KMS-11 (cell line): ENCODE measurements at regions not wholly inside any gene's neighbourhood (a gene's known extent, or its start where the extent isn't known, plus 50 kb on each side); places are given as distances from the start of the nearest gene placed in this dataset.
"Not testable (repeated sequence)": the region's sequence is repeated elsewhere in the genome, so short reads cannot be mapped to it uniquely, and the experiment has no call there.

ENCODE experiments used
- H2AFZ ChIP-seq: fragments of 200-600 bp; sonication (generic); 2 replicates; pipeline ENCODE4 v1.6.1; 2016; ENCODE audit warnings: antibody characterized with exemption, mixed run types, low read depth
- H3K27ac ChIP-seq: fragments of 200-600 bp; sonication (generic); 2 replicates; pipeline ENCODE4 v1.6.1; 2016; ENCODE audit warnings: mild to moderate bottlenecking, mixed run types
- H3K27me3 ChIP-seq: fragments of 200-600 bp; sonication (generic); 2 replicates; pipeline ENCODE4 v1.6.1; 2017; ENCODE audit warnings: mild to moderate bottlenecking, low read depth, mixed run types, moderate library complexity; ENCODE audit not compliant: insufficient read depth
- H3K36me3 ChIP-seq: fragments of 200-600 bp; sonication (generic); 2 replicates; pipeline ENCODE4 v1.6.1; 2017; ENCODE audit warnings: mild to moderate bottlenecking, mixed run types; ENCODE audit not compliant: insufficient read depth
- H3K4me1 ChIP-seq: fragments of 200-600 bp; sonication (generic); 2 replicates; pipeline ENCODE4 v1.6.1; 2016; ENCODE audit warnings: mild to moderate bottlenecking, low read depth, mixed run types; ENCODE audit not compliant: poor library complexity, severe bottlenecking
- H3K4me2 ChIP-seq: fragments of 200-600 bp; sonication (generic); 2 replicates; pipeline ENCODE4 v1.7.0; 2016; ENCODE audit warnings: mild to moderate bottlenecking, mixed run types
- H3K4me3 ChIP-seq: fragments of 200-600 bp; sonication (generic); IDR thresholded peaks from 2 replicates; pipeline ENCODE4 v1.6.1; 2017; ENCODE audit warnings: low read depth, low read length, mixed read lengths; ENCODE audit not compliant: insufficient read depth
- H3K79me2 ChIP-seq: fragments of 200-600 bp; sonication (generic); 2 replicates; pipeline ENCODE4 v1.6.1; 2016; ENCODE audit warnings: low read depth, mixed run types; ENCODE audit not compliant: insufficient read depth
- H3K9ac ChIP-seq: fragments of 200-600 bp; sonication (generic); 2 replicates; pipeline ENCODE4 v1.6.1; 2016; ENCODE audit warnings: mild to moderate bottlenecking, mixed run types
- H4K20me1 ChIP-seq: fragments of 200-600 bp; sonication (generic); 2 replicates; pipeline ENCODE4 v1.6.1; 2016; ENCODE audit warnings: mild to moderate bottlenecking, mixed run types; ENCODE audit not compliant: insufficient read depth
- TF ChIP-seq, protein P1 (sequence below): fragments of 200-600 bp; sonication (generic); conservative IDR thresholded peaks from 2 replicates; pipeline ENCODE4 v1.6.1; 2017; ENCODE audit warnings: low read depth, mild to moderate bottlenecking, antibody characterized with exemption, low read length, moderate library complexity, mixed read lengths

DNA sequence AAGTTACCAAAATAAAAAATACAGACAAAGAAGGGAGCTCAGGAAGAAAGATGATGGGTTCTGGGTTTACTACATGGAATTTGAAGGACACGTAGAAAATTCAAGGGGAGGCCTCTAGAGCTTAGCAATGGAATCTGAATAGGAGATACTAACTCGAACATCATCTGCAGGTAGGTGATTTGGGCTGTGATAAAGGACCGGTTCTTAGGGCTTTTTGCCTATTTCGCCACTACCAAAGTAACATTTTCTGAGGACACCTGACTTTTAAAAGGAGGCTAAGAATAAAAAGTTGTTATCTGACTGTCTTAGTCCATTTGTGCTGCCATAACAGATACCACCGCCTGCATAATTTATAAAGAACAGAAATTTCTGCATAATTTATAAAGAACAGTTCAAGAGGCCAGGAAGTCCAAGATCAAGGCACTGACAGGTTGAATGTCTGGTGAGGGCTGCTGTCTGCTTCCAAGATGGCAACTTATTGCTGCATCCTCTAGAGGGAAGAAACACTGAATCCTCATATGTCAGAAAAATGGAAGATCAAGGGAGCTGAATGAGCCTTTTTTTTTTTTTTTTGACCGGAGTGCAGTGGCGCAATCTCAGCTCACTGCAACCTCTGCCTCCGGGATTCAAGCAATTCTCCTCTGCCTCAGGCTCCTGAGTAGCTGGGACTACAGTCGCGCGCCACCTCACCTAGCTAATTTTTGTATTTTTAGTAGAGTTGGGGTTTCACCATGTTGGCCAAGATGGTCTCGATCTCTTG, 67.9 kb upstream of the UBE2E2 start:
- Histone ChIP-seq H3K4me2 (no peak overlapping the region), H3K4me1 (peaks cover 2% of the 10 kb centered on the region), H3K27ac (no peak overlapping the region), H4K20me1 (no peaks in the 10 kb centered on the region), H3K27me3 (no peaks in the 10 kb centered on the region), H3K36me3 (no peaks in the 10 kb centered on the region), H2AFZ (no peak overlapping the region), H3K9ac (no peak overlapping the region), H3K4me3 (no peak overlapping the region), H3K79me2 (no peaks in the 10 kb centered on the region)
- TF ChIP-seq, protein P1, sequence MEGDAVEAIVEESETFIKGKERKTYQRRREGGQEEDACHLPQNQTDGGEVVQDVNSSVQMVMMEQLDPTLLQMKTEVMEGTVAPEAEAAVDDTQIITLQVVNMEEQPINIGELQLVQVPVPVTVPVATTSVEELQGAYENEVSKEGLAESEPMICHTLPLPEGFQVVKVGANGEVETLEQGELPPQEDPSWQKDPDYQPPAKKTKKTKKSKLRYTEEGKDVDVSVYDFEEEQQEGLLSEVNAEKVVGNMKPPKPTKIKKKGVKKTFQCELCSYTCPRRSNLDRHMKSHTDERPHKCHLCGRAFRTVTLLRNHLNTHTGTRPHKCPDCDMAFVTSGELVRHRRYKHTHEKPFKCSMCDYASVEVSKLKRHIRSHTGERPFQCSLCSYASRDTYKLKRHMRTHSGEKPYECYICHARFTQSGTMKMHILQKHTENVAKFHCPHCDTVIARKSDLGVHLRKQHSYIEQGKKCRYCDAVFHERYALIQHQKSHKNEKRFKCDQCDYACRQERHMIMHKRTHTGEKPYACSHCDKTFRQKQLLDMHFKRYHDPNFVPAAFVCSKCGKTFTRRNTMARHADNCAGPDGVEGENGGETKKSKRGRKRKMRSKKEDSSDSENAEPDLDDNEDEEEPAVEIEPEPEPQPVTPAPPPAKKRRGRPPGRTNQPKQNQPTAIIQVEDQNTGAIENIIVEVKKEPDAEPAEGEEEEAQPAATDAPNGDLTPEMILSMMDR = no peak

DNA sequence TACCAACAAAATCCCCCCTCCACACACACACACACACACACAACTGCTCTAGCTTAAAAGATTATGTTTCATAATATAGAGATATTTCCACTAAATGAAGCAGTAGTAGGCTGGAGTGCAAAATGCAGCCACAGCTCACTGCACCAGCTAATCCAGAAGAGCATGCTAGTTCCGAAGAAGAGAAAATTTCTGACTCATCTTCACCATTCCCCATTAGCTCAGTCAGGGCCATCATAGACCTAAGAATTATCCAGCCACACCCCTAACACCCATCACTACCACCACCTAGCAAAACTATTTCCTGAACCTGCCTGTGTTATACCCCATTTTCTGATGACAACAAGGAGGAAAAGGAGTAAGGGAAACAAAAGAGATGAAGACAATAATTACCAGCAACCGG, 67.1 kb upstream of the UBE2E2 start:
- TF ChIP-seq, protein P1 = no peak
- Histone ChIP-seq H3K4me2 (no peak overlapping the region), H3K36me3 (no peaks in the 10 kb centered on the region), H3K9ac (no peak overlapping the region), H3K27me3 (no peaks in the 10 kb centered on the region), H3K79me2 (no peaks in the 10 kb centered on the region), H3K27ac (no peak overlapping the region), H2AFZ (no peak overlapping the region), H4K20me1 (no peaks in the 10 kb centered on the region), H3K4me3 (no peak overlapping the region), H3K4me1 (no peaks in the 10 kb centered on the region)

GRCh38 chr3:23144051-23144450, 59.1 kb upstream of the UBE2E2 start:
- not testable (repeated sequence) for H3K79me2 ChIP-seq, H3K9ac ChIP-seq, H4K20me1 ChIP-seq, H3K4me1 ChIP-seq, H3K4me3 ChIP-seq, H3K27me3 ChIP-seq, H3K4me2 ChIP-seq, H2AFZ ChIP-seq, H3K27ac ChIP-seq, H3K36me3 ChIP-seq

DNA sequence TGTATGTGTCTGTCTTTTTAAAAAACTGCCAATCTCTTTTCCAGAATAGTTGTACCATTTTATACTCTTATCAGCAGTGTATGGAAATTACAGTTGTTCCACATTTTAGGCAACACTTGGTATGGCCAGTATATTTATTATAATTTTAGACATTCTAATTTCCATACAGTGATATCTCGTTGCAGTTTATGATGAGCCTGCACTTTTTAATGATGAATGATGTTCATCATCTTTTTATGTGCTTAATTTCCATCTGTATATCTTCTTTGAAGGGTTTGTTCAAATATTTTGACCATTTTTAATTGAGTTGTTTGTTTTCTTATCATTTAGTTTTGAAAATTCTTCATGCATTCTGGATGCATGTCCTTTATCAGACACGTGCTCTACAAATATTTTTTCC, 57.0 kb upstream of the UBE2E2 start:
- no peaks in the 10 kb centered on the region for H3K4me1 ChIP-seq
- no peak overlapping the region for H2AFZ ChIP-seq
- no peaks in the 10 kb centered on the region for H3K27me3 ChIP-seq
- no peaks in the 10 kb centered on the region for H3K36me3 ChIP-seq
- no peak overlapping the region for H3K4me3 ChIP-seq
- no peak overlapping the region for H3K4me2 ChIP-seq
- no peaks in the 10 kb centered on the region for H3K79me2 ChIP-seq
- no peak overlapping the region for H3K27ac ChIP-seq
- H3K9ac ChIP-seq = no peak overlapping the region
- no peaks in the 10 kb centered on the region for H4K20me1 ChIP-seq
- TF ChIP-seq, protein P1 = no peak

DNA sequence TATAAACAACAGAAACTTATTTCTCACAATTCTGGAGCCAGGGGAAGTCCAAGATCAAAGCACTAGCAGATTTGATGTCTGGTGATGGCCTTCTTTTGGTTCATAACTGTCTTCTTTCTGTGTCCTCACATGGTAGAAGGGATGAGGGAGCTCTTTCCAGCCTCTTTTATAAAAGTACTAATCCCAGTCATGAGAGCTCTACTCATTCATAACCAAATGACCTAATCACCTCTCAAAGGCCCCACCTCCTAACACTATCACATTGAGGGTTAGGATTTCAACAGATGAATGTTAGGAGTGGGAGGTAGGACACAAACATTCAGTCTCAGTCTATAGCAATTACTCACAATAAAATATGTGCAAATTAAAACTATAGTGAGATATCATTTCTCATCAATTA, 50.1 kb upstream of the UBE2E2 start:
- Histone ChIP-seq H3K79me2 (no peaks in the 10 kb centered on the region), H3K9ac (no peak overlapping the region), H3K27me3 (no peaks in the 10 kb centered on the region), H2AFZ (no peak overlapping the region), H3K27ac (no peak overlapping the region), H3K4me1 (no peaks in the 10 kb centered on the region), H3K4me3 (no peak overlapping the region), H3K4me2 (no peak overlapping the region), H4K20me1 (no peaks in the 10 kb centered on the region), H3K36me3 (no peaks in the 10 kb centered on the region)
- TF ChIP-seq, protein P1 = no peak
